Amniotic stem cell (primary cell): ENCODE measurements at regions not wholly inside any gene's neighbourhood (a gene's known extent, or its start where the extent isn't known, plus 50 kb on each side); places are given as distances from the start of the nearest gene placed in this dataset.
"Not testable (repeated sequence)": the region's sequence is repeated elsewhere in the genome, so short reads cannot be mapped to it uniquely, and the experiment has no call there.

ENCODE experiments used
- DNase-seq: peaks from one replicate; lab custom pipeline; 2025; lab: John Stamatoyannopoulos, UW

- no peak for DNase-seq
These were observed 58.6 kb upstream of the SLC38A4 start for GRCh38 chr12:46884362-46884761.

- DNase-seq, result no peak
These were observed 60.8 kb upstream of the SLC38A4 start for GRCh38 chr12:46886541-46887041.

- no peak for DNase-seq
These were observed 62.1 kb upstream of the SLC38A4 start for GRCh38 chr12:46887870-46888269.

DNA sequence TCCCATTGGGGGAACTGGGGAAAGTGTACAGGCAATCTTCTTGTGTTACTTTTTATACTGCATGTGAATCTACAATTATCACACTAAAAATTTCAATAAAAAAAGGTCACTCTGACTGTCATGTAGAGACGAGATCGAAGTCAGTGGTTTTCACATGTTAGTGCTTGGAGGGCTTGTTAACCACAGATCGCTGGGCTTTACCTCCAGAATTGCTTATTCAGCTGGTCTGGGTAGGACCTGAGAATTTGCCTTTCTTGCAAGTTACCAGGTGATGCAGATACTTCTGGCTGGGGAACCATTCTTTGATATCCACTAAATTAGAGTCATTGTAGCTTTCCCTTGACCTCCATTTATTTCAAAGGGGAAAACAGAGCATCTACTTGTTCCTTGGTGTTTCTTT lies 62.8 kb upstream of the SLC38A4 start:
- no peak for DNase-seq

DNA sequence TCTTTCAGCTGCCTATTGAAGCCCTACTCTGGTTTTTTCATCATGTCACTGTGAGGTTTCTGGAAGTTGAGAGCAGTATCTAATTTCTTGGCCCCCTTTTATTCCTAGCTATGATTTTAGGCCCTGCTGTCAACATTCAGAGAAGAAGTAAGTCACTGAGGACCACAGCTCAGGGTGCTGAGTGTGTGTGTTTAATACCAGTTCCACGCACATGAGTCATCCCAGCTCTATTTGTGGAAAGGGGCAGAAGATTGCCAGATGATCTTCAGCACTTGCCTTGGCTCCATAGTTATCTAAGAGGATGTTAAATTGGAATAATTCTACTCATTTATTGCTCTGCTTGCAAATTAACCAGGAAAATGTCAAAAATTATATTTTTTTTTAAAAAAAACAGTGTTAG lies 65.5 kb upstream of the SLC38A4 start:
- DNase-seq, result no peak

DNA sequence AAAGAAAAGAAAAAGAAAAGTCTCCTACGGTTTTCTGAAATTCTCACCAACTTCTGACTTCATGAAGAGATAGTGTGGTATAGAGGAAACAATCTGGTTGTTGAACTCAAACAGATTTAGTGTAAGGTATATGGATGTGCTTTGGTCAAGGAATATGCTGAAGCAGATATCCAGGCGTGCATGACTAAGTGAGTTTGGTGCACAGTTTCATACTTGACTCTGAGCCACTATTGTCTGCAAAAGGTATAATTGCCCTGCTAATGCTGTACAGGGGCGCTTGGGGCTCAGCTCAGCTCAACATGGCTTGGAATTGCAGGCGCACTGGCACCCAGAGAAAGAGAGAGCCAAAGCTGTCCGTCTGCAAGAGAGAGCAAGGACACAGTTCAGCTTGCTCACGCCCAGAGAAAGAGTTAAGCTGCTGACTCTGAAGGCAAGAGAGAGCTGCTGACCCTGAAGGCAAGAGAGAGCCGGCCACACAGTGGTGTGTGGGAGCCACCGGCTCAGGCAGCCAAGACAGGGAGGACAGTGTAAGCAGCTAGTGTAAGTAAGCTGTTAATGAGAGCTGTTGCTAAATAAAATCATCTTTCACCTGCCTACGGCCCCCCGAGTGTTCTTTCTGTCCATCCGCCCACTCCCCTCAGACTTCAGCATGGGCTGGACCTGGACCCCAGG lies 66.4 kb upstream of the SLC38A4 start:
- DNase-seq, result no peak

DNA sequence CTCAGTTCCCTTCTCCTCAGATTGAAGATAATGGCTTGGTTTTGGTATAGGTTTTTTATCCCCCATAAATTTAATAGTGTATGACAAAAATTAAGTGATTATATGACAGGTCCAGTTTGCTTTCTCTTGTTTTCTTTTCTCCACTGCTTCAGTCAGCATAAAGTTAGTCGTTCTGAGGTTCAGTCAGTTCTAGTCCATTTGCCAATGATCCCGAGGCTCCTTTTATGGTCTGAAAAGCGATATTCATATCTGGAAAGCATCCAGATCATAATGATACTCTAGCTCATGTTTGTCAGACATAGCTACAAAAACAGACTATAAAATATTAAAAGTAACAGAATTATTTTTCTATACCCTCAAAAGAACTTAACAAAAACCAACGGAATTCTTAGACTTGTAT lies 67.1 kb upstream of the SLC38A4 start:
- DNase-seq, result no peak

DNA sequence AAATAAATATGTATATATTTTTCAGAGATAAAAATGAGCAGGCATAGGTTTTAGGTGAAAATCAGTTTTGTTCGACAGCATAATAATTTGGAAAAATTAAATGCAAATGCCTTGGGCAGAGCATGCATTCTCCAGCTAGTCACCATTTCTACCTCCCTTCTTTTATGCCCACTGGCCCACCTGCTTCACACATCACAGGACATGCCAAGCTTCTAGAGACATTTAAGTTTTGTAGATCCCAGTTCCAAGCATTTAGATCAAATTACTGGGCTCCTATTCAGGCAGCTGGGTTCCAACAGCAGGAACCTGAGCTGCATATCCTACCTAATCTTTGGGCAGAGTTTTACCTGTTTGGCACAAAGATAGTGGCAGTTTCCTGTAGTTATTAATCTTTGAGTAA lies 67.6 kb upstream of the SLC38A4 start:
- no peak for DNase-seq

DNA sequence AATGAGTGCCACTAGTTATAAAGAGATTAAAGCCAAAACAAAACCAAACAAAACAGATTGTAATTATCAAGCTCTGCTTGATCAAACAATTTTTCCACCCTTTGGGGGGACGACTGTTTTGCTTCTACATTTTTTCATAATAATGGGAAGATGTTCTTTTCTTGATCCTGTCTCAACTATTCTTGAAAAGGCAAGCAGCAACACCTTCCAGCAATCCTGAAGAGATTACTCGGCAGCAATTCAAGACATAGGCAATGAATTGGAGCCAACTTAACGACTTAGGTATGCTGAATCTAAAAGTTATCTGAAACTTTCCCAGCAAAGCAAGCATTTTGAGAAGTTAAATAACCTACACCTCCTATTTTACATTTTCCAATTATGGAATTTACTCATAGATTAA lies 69.9 kb upstream of the SLC38A4 start:
- DNase-seq, result no peak

DNA sequence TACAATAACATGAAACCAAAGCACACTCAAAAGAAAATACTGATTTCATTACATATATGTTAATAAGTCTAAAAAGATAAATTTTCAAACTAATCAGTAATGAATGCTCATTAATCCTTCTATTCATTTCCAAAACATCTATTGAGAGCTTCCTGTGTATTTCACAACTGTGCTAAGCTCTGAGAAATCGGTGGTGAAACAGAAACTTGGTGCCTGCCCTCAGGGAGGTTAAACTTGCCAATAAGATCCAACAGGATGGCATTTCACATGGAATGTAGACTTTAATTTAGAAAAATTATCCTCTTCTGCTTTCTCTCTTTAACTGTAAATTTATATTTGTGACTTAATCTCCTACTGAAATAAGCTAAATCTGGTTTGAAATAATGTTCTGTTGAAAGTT lies 70.9 kb upstream of the SLC38A4 start:
- no peak for DNase-seq

DNA sequence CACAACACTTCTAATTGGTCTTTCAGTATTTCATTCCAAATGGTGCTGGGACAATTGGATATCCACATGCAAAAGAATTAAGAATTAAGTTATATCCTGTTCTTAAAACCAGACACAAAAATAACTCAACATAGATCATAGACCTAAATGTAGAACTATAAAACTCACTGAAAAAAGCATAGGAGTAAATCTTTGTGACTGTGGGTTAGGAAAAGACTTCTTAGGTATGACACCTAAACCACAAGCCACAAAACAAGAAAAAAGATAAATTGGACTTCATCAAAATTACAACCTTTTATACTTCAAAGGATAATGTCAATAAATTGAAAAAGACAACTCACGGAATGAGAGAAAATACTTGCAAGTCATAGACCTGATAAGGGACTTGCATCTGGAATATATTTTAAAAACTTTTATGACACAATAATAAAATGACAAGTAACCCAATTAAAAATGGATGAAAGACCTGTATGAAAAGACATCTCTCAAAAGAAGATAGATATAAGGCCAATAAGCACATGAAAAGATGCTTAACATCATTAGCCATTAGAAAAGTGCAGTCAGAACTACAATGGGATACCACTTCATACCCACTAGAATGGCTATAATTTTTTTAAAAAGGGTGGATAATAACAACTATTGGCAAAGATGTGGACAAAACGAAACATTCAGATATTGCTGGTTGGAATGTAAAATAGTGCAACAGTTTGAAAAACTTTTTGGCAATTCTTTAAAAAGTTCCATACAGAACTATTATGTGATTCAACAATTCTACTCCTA lies 72.5 kb upstream of the SLC38A4 start:
- no peak for DNase-seq

DNA sequence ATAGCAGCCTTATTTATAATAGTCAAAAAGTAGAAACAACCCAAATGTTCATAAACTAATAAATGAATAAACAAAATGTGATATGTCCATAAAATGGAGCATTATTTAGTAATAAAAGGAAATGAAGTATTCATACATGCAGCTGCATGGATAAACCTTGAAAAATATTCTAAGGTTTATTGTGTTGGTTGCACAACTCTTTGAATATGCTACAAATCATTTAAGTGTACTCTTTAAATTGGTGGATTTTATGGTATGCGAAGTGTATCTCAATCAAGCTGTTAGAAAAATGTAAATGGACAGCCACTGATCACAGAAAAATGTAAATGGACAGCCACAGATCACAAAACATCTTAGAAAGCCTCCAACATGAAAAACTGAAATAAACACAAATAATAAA lies 73.2 kb upstream of the SLC38A4 start:
- no peak for DNase-seq

DNA sequence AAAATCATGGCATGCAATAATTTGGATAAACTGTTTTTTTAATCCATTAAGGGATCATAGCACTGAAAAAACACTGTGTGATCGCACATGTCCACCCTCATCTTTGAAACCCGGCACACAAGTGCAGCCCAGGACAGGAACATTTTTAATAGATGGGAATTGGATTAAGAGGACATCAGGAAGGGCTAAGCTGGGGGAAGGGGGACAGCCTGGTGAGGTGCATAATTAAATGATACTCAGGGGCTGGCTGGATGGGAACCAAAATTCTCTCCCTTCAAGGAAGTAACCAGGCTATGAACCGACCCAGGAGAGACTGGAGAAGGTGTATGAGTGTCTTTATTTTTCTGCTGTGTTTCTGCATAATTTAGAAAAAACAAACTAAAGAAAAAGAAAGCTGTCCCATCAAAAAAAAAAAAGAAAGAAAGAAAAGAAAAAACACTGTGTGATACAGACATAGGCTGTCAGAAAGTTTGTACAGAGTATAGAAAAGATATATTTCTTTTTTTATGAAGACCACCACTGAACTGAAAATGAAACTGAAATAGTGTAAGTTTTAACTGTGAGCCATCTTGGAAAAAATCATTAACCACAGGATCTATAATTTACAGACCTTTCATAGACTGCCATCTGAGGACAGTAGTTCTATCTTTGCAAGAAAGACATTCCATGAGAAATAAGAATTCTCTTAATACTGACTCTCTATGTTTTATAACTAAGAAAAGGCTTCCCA lies 75.1 kb upstream of the SLC38A4 start:
- DNase-seq, result no peak

DNA sequence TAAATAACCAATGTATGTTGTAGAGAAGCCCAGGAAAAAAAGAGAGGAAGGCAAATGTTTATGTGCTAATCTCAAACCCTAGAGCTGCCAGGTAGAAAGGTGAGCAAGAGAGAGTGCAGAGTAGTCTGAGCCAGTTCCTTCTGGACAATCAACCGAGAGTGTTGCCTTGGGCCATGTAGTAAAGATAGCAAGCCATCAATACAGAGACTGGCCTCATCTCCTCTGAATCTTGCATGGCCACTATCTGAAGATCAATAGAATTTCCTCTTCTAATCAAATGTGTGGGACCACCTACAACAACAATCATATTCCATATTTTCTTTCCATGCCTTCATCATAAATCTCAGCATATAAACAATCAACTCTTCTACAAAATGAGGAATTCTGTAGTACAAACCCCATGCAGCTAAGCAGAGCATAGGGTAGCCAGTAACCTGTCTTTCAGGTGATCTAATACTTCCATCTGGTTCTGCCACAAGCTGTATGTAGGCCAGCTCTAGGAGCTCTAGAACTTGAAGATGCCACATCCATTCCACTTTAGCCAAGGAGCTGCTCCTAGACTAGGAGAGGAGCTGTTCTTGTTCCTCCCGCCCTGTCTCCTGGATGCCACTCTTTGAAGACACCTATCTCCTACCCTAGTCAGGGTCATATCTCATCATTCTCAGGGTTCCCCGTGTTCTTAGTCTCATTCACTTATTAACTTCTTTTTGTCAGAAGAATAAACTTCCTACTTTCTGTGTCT lies 75.8 kb upstream of the SLC38A4 start:
- DNase-seq, result no peak

DNA sequence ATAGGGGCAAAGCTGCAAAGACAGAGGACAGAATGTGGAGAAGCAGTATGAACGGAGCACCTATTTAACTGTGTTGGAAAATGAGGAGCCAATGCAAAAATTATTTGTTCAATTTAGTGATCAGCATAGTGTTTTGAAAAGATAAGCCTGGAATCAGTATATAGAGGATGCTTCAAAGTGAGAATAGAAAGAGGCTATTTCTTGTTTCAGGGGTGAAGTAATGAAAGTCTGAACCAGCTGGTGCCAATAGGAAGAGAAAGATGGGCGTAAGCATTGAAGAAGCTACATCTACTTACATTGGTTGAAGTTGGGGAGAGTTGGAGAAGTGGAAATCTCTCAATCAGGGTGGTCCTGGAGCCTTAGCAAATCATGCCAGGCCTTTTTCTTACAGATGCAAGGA lies 77.3 kb upstream of the SLC38A4 start:
- no peak for DNase-seq

- DNase-seq, result no peak
These were observed 78.8 kb upstream of the SLC38A4 start for GRCh38 chr12:46904406-46905238.

GRCh38 chr12:46905239-46905627 lies 79.4 kb upstream of the SLC38A4 start:
- DNase-seq, result not testable (repeated sequence)

DNA sequence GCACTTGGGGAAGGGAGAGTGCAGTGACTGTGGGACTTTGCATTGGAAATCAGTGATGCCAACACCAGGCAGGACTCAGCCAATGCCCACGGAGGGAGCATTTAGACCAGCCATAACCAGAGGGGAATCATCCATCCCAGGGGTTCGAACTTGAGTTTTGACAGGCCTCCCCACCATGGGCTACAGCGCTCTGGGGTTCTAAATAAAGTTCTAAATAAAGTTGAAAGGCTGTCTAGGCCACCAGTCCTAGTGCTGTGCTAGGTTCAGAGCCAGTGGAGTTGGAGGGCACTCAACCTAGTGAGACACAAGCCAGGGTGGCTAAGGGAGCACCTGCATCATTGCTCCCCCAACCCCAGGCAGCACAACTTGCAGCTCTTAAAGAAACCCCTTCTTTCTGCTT lies 82.0 kb upstream of the SLC38A4 start:
- no peak for DNase-seq

DNA sequence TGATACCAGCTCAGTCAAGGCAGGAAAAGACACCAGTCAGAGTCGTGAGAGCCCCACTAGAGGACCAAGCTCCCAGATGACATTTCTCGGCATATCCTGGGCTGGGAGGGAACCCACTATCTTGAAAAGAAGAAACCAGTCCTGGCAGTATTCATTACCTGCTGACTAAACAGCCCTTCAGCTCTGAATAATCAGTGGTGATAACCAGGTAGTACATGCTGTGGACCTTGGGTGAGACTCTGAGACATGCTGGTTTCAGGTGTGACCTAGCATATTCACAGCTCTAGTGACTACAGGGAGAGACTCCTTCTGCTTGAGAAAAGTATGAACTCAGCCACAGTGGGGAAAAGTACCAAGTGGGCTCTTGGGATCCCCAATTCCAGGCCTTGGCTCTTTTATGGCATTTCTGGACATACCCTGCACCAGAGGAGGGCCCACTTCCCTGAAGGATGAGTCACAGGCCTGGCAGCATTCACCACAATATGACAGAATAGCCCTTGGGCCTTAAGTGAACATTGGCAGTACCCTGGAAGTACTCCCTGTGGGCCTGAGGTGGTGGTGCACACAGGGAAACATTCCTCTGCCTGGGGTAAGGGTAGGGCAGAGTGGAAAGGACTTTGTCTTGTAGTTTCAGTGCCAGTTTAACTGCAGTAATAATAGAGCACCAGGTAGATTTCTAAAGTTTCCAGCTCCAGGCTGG lies 82.6 kb upstream of the SLC38A4 start:
- no peak for DNase-seq

DNA sequence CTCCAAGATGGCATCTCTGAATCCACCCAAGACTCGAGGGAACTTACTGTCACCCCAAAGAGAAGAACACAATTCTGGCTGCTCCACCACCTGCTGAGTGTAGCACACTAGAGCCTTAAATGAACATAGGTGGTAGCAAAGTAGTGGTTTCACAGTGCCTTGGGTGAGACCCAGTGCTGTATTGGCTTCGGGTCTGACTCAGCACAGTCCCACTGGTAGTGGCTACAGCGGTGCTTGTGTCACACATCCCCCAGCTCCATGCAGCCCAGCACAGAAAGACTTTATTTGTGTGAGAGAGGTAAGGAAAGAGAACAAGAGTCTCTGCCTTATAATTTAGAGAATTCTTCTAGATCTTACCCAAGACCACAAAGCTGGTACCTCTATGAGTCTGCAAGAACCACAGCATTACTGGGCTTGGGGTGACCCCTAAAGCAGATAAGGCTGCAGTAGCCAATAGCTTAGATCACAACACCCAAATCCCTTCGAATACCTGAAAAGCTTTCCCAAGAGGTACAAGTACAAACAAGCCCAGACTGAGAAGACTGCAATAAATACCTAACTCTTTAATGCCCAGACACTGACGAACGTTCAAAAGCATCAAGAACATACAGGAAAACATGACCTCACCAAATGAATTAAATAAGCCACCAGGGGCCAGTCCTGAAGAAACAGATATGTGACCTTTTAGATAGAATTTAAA lies 83.3 kb upstream of the SLC38A4 start:
- no peak for DNase-seq
